NOMO-1 treated with dmso at 0.1 percent for 144 hours (cell line): ENCODE measurements at regions not wholly inside any gene's neighbourhood (a gene's known extent, or its start where the extent isn't known, plus 50 kb on each side); places are given as distances from the start of the nearest gene placed in this dataset.
"Not testable (repeated sequence)": the region's sequence is repeated elsewhere in the genome, so short reads cannot be mapped to it uniquely, and the experiment has no call there.

Experiments used
- DNase-seq: peaks from one replicate; lab custom pipeline; 2025; ENCODE audit not compliant: unreplicated experiment; lab: John Stamatoyannopoulos, UW

DNA sequence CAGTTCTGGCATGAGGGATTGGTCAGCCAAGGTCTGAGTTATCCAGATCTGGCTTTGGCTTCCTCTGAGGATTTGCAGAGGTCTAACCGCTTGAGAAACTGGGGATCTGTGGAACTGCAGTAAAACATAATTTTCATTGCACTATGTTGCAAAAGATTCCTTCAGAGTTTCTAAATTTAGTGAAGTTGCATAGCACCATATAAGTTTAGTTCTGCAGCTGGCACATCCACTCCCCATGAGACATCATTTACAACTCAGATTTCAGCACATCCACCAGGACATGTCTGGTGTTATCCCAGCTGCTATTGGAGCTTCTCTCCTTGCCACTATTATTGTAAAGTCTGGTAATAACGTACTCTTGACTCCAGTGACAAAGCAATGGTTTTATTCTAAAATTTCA lies 181.5 kb downstream of the CWF19L2 start:
- DNase-seq, result no peak

DNA sequence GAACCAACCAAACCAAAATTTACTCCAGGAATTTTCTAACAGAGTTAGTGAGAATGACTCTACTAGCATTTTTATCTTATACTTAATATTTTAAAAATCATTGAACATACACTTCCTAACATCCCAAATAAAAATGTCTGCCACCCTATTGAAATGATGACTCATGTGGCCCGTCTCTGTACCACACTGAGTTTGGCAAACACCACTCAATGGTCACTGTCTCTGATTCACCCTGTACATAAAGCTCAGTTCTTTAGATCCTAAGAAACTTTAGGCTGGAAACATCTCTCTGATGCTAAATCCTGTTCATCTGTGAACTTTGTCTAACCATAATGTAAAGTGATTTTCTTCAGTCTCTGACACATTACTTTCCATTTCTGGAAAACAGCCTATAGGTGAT lies 182.0 kb downstream of the CWF19L2 start:
- no peak for DNase-seq

DNA sequence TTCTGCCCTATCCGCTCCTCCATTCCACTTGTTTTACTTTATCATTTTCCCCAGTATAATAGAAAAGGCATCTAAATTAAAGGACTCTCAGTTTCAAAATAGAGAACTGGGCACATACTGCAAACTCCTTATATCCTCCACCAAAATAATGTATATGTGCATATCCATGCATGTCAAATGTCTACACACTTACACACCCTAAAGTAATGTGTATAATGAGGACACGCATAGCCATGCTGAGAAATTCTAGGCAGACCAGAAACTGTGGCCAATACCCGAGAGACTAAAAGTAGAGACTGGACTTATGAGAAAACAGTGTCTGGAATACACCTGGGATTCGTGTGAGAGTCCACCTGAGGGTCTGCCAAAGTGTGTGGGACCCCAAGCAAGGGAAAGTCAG lies 183.5 kb downstream of the CWF19L2 start:
- DNase-seq, result no peak

DNA sequence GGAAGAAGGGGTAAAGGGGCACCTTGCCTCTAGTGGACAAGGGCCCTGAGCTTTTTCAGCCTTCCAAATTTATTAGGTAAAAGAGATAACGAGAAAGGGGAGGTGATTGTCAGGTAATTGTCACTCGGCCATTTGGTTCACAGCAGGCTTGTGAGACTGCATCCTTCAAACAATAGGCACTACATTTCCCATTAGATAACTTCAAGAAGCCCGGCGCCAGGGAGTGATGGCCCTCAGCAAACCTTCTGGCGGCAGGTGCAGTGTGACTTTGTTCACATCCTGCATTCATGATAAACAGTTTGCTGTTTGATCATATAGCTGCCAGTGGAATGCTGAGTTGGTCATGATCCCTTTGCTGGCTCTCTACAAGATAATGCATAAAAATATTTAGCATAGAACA lies 185.1 kb downstream of the CWF19L2 start:
- DNase-seq, result no peak

DNA sequence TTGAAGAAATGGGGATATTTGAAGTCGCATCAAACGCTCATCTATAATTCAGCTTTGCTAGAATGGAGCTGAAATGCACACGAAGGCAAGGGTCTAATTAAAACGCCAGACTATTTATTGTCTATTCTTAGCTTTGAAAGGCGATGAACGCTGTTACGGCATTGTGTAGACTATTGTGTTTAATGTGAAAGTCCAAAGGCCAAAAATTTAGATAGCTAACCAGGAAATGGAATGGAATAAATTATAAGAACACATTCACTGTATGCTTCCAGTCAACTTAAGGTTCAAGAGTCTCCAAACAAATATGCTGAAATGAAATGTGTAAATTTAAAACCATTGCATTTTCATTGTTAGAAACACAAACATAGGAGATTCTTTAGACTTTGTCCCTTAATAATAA lies 186.2 kb downstream of the CWF19L2 start:
- no peak for DNase-seq

DNA sequence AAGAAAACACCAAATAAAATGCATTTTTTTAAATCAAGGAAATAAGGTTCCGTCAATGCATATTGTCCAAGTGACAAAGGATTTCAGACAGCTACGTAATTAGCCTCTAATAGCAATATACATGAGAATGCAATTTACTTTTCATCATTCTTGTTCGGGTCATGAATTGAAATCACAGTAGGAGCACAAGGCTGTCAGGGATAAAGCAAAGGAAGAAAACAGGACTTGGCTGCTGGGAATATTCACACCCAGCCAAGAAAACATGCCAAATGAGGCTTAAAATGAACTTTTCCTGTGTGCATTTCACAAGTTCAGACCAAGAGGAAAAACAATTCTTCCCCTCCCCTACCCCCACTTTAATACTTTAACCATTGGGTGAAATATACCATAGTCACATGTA lies 188.6 kb downstream of the CWF19L2 start:
- DNase-seq, result no peak

DNA sequence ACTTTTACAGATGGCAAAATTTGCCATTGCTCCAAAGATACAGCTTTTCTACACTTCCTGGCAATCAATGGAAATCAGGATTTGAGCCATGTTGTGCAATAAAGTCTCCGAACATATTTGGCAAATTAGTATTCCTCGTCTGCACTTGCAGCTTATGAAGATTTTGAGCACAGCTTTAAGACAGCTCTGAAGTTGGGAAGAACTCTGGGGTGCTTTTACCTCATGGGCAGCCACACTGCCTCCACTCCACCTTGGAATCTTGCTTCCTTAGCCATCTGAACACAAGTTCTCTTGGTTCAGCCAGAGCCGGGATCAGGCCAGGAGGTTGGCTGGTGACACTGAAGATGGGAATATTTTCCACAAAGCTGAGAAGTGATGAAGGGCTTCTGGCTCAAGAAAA lies 191.2 kb downstream of the CWF19L2 start:
- DNase-seq, result no peak

DNA sequence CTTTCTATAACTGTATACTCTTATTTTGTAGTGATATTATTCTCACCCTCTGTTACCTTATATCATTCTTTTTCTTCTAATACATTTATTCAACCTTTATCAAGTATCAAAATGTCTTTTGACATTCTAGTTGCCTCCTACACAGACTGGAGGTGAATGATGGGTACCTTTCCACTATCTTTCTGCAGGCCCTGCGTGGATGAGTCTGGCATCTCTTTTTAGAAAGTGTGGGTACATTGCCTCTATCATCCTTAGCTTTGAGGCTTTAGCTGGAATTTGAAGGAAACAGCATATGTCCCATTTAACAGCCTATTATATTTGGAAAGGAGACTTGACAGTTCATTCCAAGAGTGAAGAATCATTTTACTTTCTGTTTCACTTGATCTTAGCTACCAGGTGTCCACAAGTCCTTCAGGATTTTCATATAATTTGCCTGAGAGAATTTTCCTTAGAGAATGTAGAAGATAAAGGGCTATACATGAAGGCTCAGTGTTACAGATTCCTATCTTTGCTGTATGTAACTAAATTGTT lies 192.0 kb downstream of the CWF19L2 start:
- no peak for DNase-seq

DNA sequence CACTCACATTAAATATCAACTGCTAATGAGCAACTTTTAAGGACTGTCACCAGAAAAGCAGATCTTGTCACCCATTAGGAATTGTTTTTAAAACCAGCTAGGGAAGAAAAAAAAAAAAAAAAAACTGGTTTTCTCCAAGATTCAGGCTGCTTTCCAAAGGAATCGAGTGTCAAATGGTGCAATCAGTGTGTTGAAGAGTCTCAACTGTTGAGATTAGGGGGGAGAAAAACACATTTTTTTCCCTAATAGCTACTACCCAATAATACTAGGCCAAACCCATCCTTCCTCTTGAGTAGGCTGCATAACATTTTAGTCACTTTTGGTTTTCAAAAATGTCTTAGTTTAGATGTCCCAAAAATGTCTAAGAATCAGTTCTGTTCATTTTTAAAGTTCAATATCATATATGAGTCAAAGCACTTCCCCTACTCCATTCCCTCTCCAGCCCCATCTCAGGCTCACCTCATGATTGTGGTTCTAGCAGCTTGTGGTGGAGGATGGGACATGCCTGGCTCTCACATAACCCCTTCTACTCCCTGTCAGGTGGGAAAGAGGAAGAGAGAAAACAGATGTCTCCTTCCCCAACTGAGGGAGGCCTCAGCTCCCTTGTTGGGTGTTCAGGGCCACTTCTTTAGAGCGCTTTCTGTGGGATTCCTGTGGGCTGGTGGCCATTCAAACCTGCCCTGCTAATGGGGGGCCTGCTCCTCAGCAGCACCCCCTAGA lies 193.6 kb downstream of the CWF19L2 start:
- no peak for DNase-seq

DNA sequence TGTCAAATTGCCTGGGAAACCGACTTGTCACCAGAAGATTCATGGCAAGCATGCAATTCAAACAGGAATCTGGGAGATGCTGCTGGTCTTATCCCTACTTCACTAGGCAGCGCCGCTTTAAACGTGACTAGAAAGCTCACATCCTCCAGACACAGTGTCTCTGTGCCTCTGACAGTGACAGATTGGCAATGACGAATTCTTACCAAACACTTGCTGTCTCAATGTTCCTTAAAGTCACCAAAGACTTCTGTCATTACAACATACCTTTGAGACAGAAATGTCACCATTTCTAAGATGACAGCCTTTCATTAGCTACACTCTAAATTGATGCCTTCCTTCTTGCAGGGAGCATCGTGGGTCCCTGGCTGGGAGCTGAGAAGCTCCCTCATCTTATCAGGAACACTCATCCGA lies 197.8 kb downstream of the CWF19L2 start:
- peak; percentile 15 for DNase-seq

DNA sequence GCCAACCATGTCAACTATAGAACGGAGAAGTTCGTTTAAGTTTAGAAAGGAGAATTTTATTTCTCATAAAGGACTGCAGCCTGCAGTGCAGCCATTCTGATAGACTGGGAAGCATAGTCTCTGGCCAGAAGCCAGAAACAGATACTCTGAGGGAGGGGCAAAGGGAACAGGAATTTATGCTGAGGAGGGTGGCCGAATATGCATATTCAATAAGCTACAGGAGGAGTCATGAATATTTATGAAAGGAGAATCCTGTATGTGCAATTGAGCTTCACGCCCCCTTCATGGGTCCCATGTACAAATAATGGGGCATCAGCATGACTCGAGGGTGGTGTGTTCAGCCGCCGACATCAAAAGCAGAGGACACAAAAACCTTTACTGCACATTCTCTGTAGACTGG lies 199.9 kb downstream of the CWF19L2 start:
- no peak for DNase-seq

DNA sequence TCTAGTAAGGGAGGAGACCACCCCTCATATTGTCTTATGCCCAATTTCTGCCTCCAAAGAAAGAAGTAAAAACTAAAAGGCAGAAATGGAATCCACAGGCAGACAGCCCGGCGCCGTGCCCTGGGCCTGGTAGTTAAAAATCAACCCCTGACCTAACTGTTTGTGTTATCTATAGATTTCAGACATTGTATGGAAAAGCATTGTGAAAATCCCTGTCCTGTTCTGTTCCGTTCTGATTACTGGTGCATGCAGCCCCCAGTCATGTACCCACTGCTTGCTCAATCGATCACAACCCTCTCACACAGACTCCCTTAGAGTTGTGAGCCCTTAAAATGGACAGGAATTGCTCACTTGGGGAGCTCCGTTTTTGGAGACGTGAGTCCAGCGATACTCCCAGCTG lies 204.0 kb downstream of the CWF19L2 start:
- not testable (repeated sequence) for DNase-seq

DNA sequence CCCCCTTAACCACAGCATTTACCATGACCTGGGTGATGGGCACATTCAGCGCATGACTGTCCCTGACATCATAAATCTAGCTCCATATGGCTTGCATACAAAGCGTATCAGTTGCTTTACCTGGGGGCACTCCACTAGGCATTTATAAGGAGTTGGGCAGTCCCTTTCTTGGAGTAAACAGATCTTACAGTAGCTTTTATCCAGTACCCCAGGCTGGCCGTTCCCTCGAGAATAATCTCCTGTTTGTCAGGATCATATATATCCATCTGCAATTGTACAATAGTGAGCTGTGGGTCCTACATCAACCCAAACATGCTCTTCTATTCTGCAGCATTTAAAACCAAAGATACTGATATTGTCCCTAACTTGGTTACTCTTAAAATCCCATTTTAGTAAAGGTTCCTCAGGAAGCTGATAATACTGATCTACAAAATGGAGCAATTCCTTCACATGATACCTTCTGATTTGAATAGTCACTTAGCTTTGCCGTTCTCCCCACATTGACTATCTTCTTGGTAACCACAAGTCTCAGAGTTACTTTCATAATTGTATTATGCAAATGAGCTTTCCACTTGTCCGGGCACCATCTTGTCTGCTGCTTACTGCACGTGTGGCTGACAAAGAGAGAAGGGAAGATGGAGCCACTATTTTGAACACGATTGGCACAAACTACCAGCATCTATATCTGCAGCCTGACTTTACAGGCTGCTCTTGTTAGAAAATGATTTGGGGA lies 205.0 kb downstream of the CWF19L2 start:
- no peak for DNase-seq

DNA sequence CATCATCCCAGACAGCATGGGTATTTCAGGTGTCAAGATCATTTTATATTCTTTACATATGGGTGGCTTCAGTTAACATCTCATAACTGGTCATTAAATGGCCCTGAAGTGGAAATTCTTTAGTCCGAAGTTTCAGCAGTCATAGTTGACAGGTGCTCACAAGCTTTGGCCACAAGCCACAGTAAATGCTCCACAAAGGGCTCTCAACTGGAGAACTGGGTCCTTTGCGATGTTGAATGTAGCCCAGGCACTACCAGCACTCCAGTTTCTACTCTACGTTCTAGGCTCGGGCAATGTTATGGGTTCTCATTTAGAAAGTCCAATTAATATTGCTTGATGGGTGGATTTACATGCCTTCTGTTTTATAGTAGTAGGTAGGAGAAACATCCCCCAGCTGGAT lies 206.3 kb downstream of the CWF19L2 start:
- DNase-seq, result no peak

DNA sequence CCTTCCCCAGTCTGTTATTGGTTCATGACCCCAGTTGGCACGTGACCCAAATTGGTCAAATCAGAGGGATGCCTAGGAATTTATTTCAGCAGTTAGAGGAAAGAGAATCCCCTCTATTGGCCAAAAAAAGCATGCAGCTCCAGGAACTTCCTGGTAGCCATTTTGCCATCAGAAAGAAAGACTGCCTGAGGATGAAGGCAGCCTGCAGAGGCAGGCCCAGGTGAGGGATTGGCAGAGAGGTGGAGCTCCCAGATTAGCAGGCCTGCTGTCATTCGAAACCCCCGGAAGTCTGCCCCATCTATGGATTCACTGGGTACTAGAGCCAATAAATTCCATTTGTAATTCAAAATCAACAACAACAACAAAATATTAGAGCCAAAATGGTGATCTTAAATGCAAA lies 207.6 kb downstream of the CWF19L2 start:
- no peak for DNase-seq

DNA sequence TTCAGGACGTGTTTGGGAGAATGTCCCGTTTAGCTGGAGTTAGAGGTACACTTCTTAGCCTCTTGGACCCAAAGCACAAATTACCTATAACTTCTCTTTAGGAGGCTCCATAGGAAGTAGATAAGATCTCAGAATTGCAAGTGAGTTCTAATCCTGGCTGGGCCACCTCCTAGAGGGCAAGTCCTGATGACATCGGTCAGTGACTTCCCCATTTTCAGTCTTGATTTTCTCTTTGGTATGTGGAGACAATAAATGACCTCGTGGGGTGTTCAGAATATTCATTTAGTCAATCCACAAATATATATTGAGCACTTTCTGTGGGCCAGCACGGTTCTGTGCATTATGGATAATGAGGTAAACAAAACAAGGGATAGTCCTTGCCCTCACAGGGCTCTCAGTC lies 208.6 kb downstream of the CWF19L2 start:
- DNase-seq, result no peak

DNA sequence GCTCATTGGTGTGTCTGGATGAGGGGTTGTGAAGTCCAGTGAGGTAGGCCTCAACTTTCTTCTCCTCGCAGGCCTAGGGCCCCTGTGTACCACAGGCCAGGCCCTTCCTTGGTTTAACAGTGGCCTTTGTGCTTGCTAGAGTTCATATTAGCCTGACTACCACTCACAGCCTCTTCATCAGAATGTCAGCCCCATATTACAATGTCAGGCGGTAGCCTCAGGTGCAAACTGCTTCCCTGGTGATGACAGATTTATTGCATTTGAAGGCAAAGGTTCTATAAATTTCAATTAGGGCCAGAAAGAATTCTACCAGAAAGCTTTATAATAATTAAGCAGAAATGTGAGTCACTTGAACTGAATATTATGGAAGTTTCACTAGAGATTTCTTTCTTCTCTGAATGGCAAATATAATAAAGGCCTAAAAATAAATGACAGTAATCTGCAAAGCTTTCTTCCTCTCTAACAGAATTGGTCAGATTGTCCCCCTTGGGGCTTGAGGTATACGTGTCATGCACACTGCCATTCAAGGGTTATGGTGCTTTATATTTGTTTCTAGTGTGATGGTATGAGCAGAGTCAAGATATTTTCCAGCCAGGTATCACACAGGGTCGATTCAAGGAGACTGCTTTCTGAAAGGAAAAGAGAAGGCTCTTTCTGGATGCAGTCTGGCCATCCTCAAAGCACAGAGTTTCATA lies 210.3 kb downstream of the CWF19L2 start:
- DNase-seq, result no peak

DNA sequence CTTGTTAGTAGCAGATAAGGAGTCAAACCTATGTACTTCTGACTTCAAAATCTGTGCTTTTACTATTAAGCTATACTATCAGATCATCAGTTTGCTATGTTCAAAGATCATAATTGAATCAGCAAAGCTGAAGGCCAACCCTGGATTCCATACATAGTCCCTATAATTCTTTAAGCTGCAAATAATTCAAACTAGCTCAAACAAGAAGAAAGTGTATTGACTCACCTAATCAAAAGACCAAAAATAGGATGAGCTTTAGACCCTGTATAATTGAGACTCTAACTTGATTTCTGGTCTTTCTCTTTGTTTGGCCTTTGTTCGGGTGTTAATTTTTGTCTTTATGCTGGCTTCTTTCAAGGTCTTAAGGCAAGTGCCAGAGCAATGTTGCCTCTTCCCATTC lies 213.7 kb downstream of the CWF19L2 start:
- no peak for DNase-seq

DNA sequence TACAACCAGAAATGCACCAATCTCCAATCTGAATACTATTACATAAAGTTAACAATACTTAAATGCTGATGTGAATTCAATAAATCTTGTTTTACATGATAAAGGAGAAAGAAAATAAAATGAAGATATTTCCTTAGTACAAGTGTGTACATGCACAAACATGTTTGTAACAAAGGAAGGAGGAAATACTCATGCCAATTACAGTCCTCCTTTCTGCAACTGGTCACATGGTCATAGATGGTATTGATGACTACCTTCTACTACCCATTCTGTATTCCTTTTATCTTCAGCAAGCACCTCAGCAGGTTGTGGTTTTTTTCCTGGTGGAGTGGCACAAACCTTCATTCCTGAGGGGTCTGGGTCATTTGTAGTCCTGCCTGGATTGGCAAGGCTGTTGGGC lies 214.2 kb upstream of the GUCY1A2 start:
- DNase-seq, result no peak

DNA sequence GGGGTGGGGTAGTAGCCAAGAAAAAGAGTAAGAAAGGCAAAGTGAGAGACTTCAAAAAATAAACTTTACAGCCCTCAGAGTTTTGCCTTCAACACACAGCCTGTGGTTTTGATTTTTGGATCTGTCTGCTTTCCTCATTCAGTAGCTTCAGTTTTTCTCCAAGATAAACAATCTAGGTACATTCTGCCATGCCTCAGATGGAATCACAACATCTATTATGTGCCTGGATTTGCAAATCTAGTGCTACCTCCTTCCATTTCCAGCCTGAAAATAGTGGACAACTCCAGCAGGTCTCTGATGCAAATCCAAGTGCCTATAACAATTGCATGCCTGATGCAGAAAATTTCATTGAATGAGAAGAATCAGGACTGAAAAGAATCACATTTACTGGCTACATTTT lies 206.6 kb upstream of the GUCY1A2 start:
- DNase-seq, result no peak

DNA sequence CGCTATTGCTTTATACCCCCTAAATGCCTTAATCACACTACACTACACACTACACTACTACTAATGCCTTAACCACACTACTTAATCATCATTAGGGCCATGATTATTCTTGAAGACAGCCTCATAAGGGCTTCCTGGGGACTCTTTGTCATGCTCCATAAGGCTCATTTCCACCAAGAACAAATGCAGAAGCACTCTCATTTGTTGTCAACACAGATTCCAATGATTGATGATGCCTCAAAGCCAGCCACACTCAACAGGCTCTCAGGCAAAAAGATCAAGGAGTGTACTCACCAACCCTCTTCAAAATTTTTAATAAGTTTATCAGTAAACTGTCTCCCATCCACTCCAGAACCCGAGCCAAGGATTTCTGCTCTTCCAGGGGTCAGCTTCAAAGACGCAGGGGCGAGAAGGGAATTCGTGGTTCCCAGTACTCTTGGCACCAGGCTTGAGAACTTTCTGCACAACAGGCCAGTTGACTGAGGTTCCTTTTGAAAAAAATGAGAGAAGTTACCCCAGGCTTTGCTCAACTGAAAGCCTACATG lies 204.7 kb upstream of the GUCY1A2 start:
- no peak for DNase-seq

DNA sequence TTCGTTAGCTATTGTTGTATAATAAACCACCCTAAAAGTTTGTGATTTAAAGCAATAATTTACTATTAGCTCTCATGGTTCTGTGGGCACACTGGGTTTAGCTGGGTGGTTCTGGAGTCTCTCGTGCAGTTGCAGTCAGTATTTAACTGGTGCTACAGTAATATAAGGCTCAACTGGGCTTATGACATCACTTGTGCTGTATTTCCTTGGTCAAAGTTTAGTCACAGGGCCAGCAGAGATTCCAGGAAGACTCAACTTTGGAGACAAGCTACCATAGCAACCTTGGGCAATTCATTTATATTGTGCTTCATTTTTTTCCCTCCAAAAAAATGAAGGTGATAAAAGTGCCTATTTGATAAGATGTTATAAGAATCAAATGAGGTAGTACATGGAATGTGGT lies 204.2 kb upstream of the GUCY1A2 start:
- no peak for DNase-seq
